ENCODE measurements at regions not wholly inside any gene's neighbourhood (a gene's known extent, or its start where the extent isn't known, plus 50 kb on each side); places are given as distances from the start of the nearest gene placed in this dataset.

- TF ChIP-seq, protein P1, sequence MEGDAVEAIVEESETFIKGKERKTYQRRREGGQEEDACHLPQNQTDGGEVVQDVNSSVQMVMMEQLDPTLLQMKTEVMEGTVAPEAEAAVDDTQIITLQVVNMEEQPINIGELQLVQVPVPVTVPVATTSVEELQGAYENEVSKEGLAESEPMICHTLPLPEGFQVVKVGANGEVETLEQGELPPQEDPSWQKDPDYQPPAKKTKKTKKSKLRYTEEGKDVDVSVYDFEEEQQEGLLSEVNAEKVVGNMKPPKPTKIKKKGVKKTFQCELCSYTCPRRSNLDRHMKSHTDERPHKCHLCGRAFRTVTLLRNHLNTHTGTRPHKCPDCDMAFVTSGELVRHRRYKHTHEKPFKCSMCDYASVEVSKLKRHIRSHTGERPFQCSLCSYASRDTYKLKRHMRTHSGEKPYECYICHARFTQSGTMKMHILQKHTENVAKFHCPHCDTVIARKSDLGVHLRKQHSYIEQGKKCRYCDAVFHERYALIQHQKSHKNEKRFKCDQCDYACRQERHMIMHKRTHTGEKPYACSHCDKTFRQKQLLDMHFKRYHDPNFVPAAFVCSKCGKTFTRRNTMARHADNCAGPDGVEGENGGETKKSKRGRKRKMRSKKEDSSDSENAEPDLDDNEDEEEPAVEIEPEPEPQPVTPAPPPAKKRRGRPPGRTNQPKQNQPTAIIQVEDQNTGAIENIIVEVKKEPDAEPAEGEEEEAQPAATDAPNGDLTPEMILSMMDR (IDR thresholded peaks at IDR 0.05), result no peak
- TF ChIP-seq EP300 (IDR thresholded peaks at IDR 0.05), result no peak
- TF ChIP-seq POLR2A (IDR thresholded peaks at IDR 0.05), result no peak
Observed at GRCh38 chr16:47903470-47903869, 252.3 kb downstream of the ABCC12 start.
